ENCODE measurements at regions not wholly inside any gene's neighbourhood (a gene's known extent, or its start where the extent isn't known, plus 50 kb on each side); places are given as distances from the start of the nearest gene placed in this dataset.

GRCh38 chr2:47301731-47302130, 67.4 kb upstream of the EPCAM start:
- TF ChIP-seq TEAD4 (IDR thresholded peaks at IDR 0.05) (no peak), ZBTB7A (IDR thresholded peaks at IDR 0.05; ENCODE audit: low read depth) (no peak), REST (IDR thresholded peaks at IDR 0.05; ENCODE audit: low read depth) (no peak), MAX (IDR thresholded peaks at IDR 0.05) (no peak), CREB1 (IDR thresholded peaks at IDR 0.05; ENCODE audit: low read depth) (no peak), NFIC (IDR thresholded peaks at IDR 0.05) (no peak), TAF1 (IDR thresholded peaks at IDR 0.05; ENCODE audit: low read depth) (no peak), YY1 (IDR thresholded peaks at IDR 0.05; ENCODE audit: low read depth) (no peak), RAD21 (IDR thresholded peaks at IDR 0.05; ENCODE audit: low read depth) (no peak), EP300 (IDR thresholded peaks at IDR 0.05; ENCODE audit: borderline replicate concordance) (no peak), TCF12 (IDR thresholded peaks at IDR 0.05; ENCODE audit: low read depth) (no peak), USF1 (IDR thresholded peaks at IDR 0.05) (no peak), EGR1 (IDR thresholded peaks at IDR 0.05) (no peak), FOXM1 (IDR thresholded peaks at IDR 0.05; ENCODE audit: borderline replicate concordance, low read depth) (no peak), CEBPB (IDR thresholded peaks at IDR 0.05) (no peak)

GRCh38 chr2:47301277-47301618, 67.9 kb upstream of the EPCAM start:
- TF ChIP-seq YY1 (IDR thresholded peaks at IDR 0.05; ENCODE audit: low read depth) (no peak), EGR1 (IDR thresholded peaks at IDR 0.05) (no peak), TCF12 (IDR thresholded peaks at IDR 0.05; ENCODE audit: low read depth) (no peak), ZBTB7A (IDR thresholded peaks at IDR 0.05; ENCODE audit: low read depth) (no peak), TAF1 (IDR thresholded peaks at IDR 0.05; ENCODE audit: low read depth) (no peak), RAD21 (IDR thresholded peaks at IDR 0.05; ENCODE audit: low read depth) (no peak), MAX (IDR thresholded peaks at IDR 0.05) (no peak), USF1 (IDR thresholded peaks at IDR 0.05) (no peak), REST (IDR thresholded peaks at IDR 0.05; ENCODE audit: low read depth) (no peak), EP300 (IDR thresholded peaks at IDR 0.05; ENCODE audit: borderline replicate concordance) (no peak), FOXM1 (IDR thresholded peaks at IDR 0.05; ENCODE audit: borderline replicate concordance, low read depth) (no peak), TEAD4 (IDR thresholded peaks at IDR 0.05) (no peak), CREB1 (IDR thresholded peaks at IDR 0.05; ENCODE audit: low read depth) (no peak), NFIC (IDR thresholded peaks at IDR 0.05) (no peak), CEBPB (IDR thresholded peaks at IDR 0.05) (no peak)

- TF ChIP-seq NFIC (IDR thresholded peaks at IDR 0.05) (no peak), ZBTB7A (IDR thresholded peaks at IDR 0.05; ENCODE audit: low read depth) (no peak), EP300 (IDR thresholded peaks at IDR 0.05; ENCODE audit: borderline replicate concordance) (no peak), USF1 (IDR thresholded peaks at IDR 0.05) (no peak), MAX (IDR thresholded peaks at IDR 0.05) (no peak), CREB1 (IDR thresholded peaks at IDR 0.05; ENCODE audit: low read depth) (no peak), FOXM1 (IDR thresholded peaks at IDR 0.05; ENCODE audit: borderline replicate concordance, low read depth) (no peak), TEAD4 (IDR thresholded peaks at IDR 0.05) (no peak), CEBPB (IDR thresholded peaks at IDR 0.05) (no peak)
These were observed 68.4 kb upstream of the EPCAM start for GRCh38 chr2:47300609-47301276.

- TF ChIP-seq ZBTB7A (IDR thresholded peaks at IDR 0.05; ENCODE audit: low read depth) (no peak), USF1 (IDR thresholded peaks at IDR 0.05) (no peak), YY1 (IDR thresholded peaks at IDR 0.05; ENCODE audit: low read depth) (no peak), FOXM1 (IDR thresholded peaks at IDR 0.05; ENCODE audit: borderline replicate concordance, low read depth) (no peak), TCF12 (IDR thresholded peaks at IDR 0.05; ENCODE audit: low read depth) (no peak), MAX (IDR thresholded peaks at IDR 0.05) (no peak), NFIC (IDR thresholded peaks at IDR 0.05) (no peak), EGR1 (IDR thresholded peaks at IDR 0.05) (no peak), EP300 (IDR thresholded peaks at IDR 0.05; ENCODE audit: borderline replicate concordance) (no peak), CREB1 (IDR thresholded peaks at IDR 0.05; ENCODE audit: low read depth) (no peak), CEBPB (IDR thresholded peaks at IDR 0.05) (no peak), TAF1 (IDR thresholded peaks at IDR 0.05; ENCODE audit: low read depth) (no peak), TEAD4 (IDR thresholded peaks at IDR 0.05) (no peak), REST (IDR thresholded peaks at IDR 0.05; ENCODE audit: low read depth) (no peak), RAD21 (IDR thresholded peaks at IDR 0.05; ENCODE audit: low read depth) (no peak)
These were observed 69.0 kb upstream of the EPCAM start for GRCh38 chr2:47300081-47300480.

Data from Ishikawa (cell line).